H9 (cell line): ENCODE measurements at regions not wholly inside any gene's neighbourhood (a gene's known extent, or its start where the extent isn't known, plus 50 kb on each side); places are given as distances from the start of the nearest gene placed in this dataset.

Source experiments
- DNase-seq: peaks from one replicate; pipeline ENCODE4 v3.0.0-alpha.2; 2017
- H2AFZ ChIP-seq: one replicate; pipeline ENCODE4 v1.6.1; 2013; ENCODE audit warnings: mild to moderate bottlenecking, low read length, control low read depth, moderate library complexity
- H2AK5ac ChIP-seq: 2 replicates; pipeline ENCODE4 v1.6.1; 2013; ENCODE audit warnings: low read length, control low read depth, mixed read lengths; ENCODE audit not compliant: insufficient read length
- H2BK120ac ChIP-seq: one replicate; pipeline ENCODE4 v1.6.1; 2013; ENCODE audit warnings: low read depth, mild to moderate bottlenecking, low read length, control low read depth, inconsistent platforms; ENCODE audit not compliant: poor library complexity, severe bottlenecking
- H2BK12ac ChIP-seq: 2 replicates; pipeline ENCODE4 v1.6.1; 2013; ENCODE audit warnings: low read length, control low read depth, mixed read lengths, low read depth; ENCODE audit not compliant: insufficient read length
- H2BK15ac ChIP-seq: 2 replicates; pipeline ENCODE4 v1.6.1; 2013; ENCODE audit warnings: low read depth, low read length, control low read depth
- H2BK20ac ChIP-seq: one replicate; pipeline ENCODE4 v1.6.1; 2013; ENCODE audit warnings: low read depth, mild to moderate bottlenecking, low read length, control low read depth, inconsistent platforms; ENCODE audit not compliant: poor library complexity, severe bottlenecking
- H2BK5ac ChIP-seq: 2 replicates; pipeline ENCODE4 v1.6.1; 2013; ENCODE audit warnings: low read length, control low read depth, mixed read lengths; ENCODE audit not compliant: insufficient read length
- H3K14ac ChIP-seq: 2 replicates; pipeline ENCODE4 v1.6.1; 2013; ENCODE audit warnings: low read length, control low read depth; ENCODE audit not compliant: insufficient read depth
- H3K18ac ChIP-seq: 2 replicates; pipeline ENCODE4 v1.6.1; 2013; ENCODE audit warnings: low read depth, mild to moderate bottlenecking, mixed read lengths, low read length, control low read depth; ENCODE audit not compliant: insufficient read length
- H3K23ac ChIP-seq: 2 replicates; pipeline ENCODE4 v1.6.1; 2013; ENCODE audit warnings: low read length, control low read depth, mixed read lengths, low read depth; ENCODE audit not compliant: insufficient read length
- H3K23me2 ChIP-seq: 2 replicates; pipeline ENCODE4 v1.6.1; 2013; ENCODE audit warnings: low read depth, mild to moderate bottlenecking, mixed read lengths, low read length, control low read depth; ENCODE audit not compliant: insufficient read length, poor library complexity, severe bottlenecking
- H3K27ac ChIP-seq: 2 replicates; pipeline ENCODE4 v1.5.1; 2013; ENCODE audit warnings: low read length, control low read depth, mixed read lengths, low read depth; ENCODE audit not compliant: insufficient read length
- H3K27me3 ChIP-seq: 2 replicates; pipeline ENCODE4 v1.6.1; 2013; ENCODE audit warnings: low read length, control low read depth, inconsistent platforms; ENCODE audit not compliant: insufficient read depth
- H3K4ac ChIP-seq: 2 replicates; pipeline ENCODE4 v1.6.1; 2013; ENCODE audit warnings: low read depth, mild to moderate bottlenecking, control low read depth, inconsistent platforms, low read length, moderate library complexity
- H3K4me1 ChIP-seq: 2 replicates; pipeline ENCODE4 v1.6.1; 2013; ENCODE audit warnings: low read length, control low read depth, inconsistent platforms; ENCODE audit not compliant: insufficient read depth
- H3K4me2 ChIP-seq: 2 replicates; pipeline ENCODE4 v1.6.1; 2013; ENCODE audit warnings: low read length, control low read depth, mixed read lengths; ENCODE audit not compliant: insufficient read length, insufficient read depth
- H3K56ac ChIP-seq: 2 replicates; pipeline ENCODE4 v1.6.1; 2013; ENCODE audit warnings: low read depth, mild to moderate bottlenecking, mixed read lengths, low read length, control low read depth; ENCODE audit not compliant: insufficient read length
- H3K79me1 ChIP-seq: 2 replicates; pipeline ENCODE4 v1.6.1; 2013; ENCODE audit warnings: low read depth, mild to moderate bottlenecking, moderate library complexity, low read length, control low read depth, inconsistent platforms; ENCODE audit not compliant: insufficient read depth, poor library complexity, severe bottlenecking
- H3K79me2 ChIP-seq: 2 replicates; pipeline ENCODE4 v1.6.1; 2013; ENCODE audit warnings: low read length, control low read depth, inconsistent platforms; ENCODE audit not compliant: insufficient read depth
- H3K9ac ChIP-seq: 2 replicates; pipeline ENCODE4 v1.6.1; 2013; ENCODE audit warnings: low read length, control low read depth, mixed read lengths; ENCODE audit not compliant: insufficient read length; ENCODE audit errors: extremely low read depth
- H3K9me3 ChIP-seq: one replicate; pipeline ENCODE4 v1.6.1; 2013; ENCODE audit warnings: low read depth, low read length, inconsistent platforms; ENCODE audit not compliant: control insufficient read depth
- H3T11ph ChIP-seq: one replicate; pipeline ENCODE4 v1.6.1; 2013; ENCODE audit warnings: mild to moderate bottlenecking, low read length, control low read depth, inconsistent platforms
- H4K20me1 ChIP-seq: one replicate; pipeline ENCODE4 v1.6.1; 2013; ENCODE audit not compliant: control insufficient read depth, insufficient read length, insufficient read depth
- H4K5ac ChIP-seq: 2 replicates; pipeline ENCODE4 v1.6.1; 2013; ENCODE audit warnings: low read depth, mild to moderate bottlenecking, mixed read lengths, low read length, control low read depth; ENCODE audit not compliant: insufficient read length
- H4K8ac ChIP-seq: replicated peaks from 2 replicates; pipeline ENCODE4 v1.6.1; 2013; ENCODE audit warnings: low read length, control low read depth, mixed read lengths, low read depth; ENCODE audit not compliant: insufficient read length
- H4K91ac ChIP-seq: 2 replicates; pipeline ENCODE4 v1.6.1; 2013; ENCODE audit warnings: low read depth, mild to moderate bottlenecking, moderate library complexity, mixed read lengths, low read length, control low read depth; ENCODE audit not compliant: insufficient read length
- H3K27ac Mint-ChIP-seq, 3 experiments: 2 replicates in 2 of 3; 3 replicates in 1 of 3; pipeline ENCODE4 v1.8.0; 2020 to 2021; ENCODE audit warnings: mixed read lengths in 3 of 3, mild to moderate bottlenecking in 1 of 3, moderate library complexity in 1 of 3
- H3K27me3 Mint-ChIP-seq: 2 replicates; pipeline ENCODE4 v1.8.0; 2021; ENCODE audit warnings: low read depth, mild to moderate bottlenecking, moderate library complexity, mixed read lengths
- H3K36me3 Mint-ChIP-seq, 3 experiments: 2 replicates in 2 of 3; 3 replicates in 1 of 3; pipeline ENCODE4 v1.8.0; 2020 to 2021; ENCODE audit warnings: low read depth in 3 of 3, mixed read lengths in 3 of 3; ENCODE audit not compliant: insufficient read depth in 1 of 3
- H3K4me1 Mint-ChIP-seq, 2 experiments: 2 replicates each; pipeline ENCODE4 v1.8.0; 2020; ENCODE audit warnings: mixed read lengths in 2 of 2
- H3K4me3 Mint-ChIP-seq, 2 experiments: 2 replicates in 1 of 2; 3 replicates in 1 of 2; pipeline ENCODE4 v1.8.0; 2020 to 2021; ENCODE audit warnings: mild to moderate bottlenecking in 2 of 2, mixed read lengths in 2 of 2, moderate library complexity in 1 of 2
- H3K9me3 Mint-ChIP-seq, 2 experiments: 2 replicates in 1 of 2; 3 replicates in 1 of 2; pipeline ENCODE4 v1.8.0; 2020; ENCODE audit warnings: mild to moderate bottlenecking in 2 of 2, mixed read lengths in 2 of 2, moderate library complexity in 1 of 2
- CTCF ChIP-seq: fragments of 200-600 bp; sonication (generic); conservative IDR thresholded peaks from 3 replicates; pipeline ENCODE4 v1.8.0; 2021; ENCODE audit warnings: antibody characterized with exemption, mild to moderate bottlenecking

GRCh38 chr5:136712628-136713027 lies 347.3 kb upstream of the TRPC7 start:
- DNase-seq, result no peak
- no peaks in the 10 kb centered on the region; the same call in none of the 2 replicates for H3K27me3 Mint-ChIP-seq
- H3K27me3 ChIP-seq, result no peaks in the 10 kb centered on the region
- H3K18ac ChIP-seq, result no peak overlapping the region
- H3K56ac ChIP-seq, result no peak overlapping the region
- H3T11ph ChIP-seq, result no peak overlapping the region
- H2BK120ac ChIP-seq, result no peak overlapping the region
- no peak overlapping the region for H3K4me2 ChIP-seq
- H2BK20ac ChIP-seq, result no peak overlapping the region
- no peak overlapping the region for H4K5ac ChIP-seq
- H2AK5ac ChIP-seq, result no peak overlapping the region
- no peak overlapping the region for H2BK12ac ChIP-seq
- H2BK5ac ChIP-seq, result no peak overlapping the region
- H3K14ac ChIP-seq, result no peak overlapping the region
- H3K4me1 Mint-ChIP-seq, result peaks cover 2 to 3% of the 10 kb centered on the region in 2 experiments
- peaks cover 0 to 5% (median 0%) of the 10 kb centered on the region in 3 experiments; a peak in 1 of 7 replicates for H3K36me3 Mint-ChIP-seq
- no peak overlapping the region for H3K4ac ChIP-seq
- no peak overlapping the region for H3K4me3 Mint-ChIP-seq
- no peak overlapping the region for H2AFZ ChIP-seq
- no peaks in the 10 kb centered on the region for H3K79me1 ChIP-seq
- no peak overlapping the region for H4K8ac ChIP-seq
- H3K4me1 ChIP-seq, result no peaks in the 10 kb centered on the region
- peaks cover 2% of the 10 kb centered on the region for H4K20me1 ChIP-seq
- H3K27ac Mint-ChIP-seq, result no peak overlapping the region
- H3K27ac ChIP-seq, result no peak overlapping the region
- no peak overlapping the region for H2BK15ac ChIP-seq
- no peak for TF ChIP-seq CTCF
- H3K9me3 Mint-ChIP-seq, result peaks cover 0 to 4% of the 10 kb centered on the region in 2 experiments; a peak in 4 of 5 replicates
- H3K9me3 ChIP-seq, result no peaks in the 10 kb centered on the region
- H3K23ac ChIP-seq, result no peak overlapping the region
- H4K91ac ChIP-seq, result no peak overlapping the region
- H3K9ac ChIP-seq, result no peak overlapping the region
- no peaks in the 10 kb centered on the region for H3K79me2 ChIP-seq
- H3K23me2 ChIP-seq, result no peaks in the 10 kb centered on the region
